ENCODE measurements at regions not wholly inside any gene's neighbourhood (a gene's known extent, or its start where the extent isn't known, plus 50 kb on each side); places are given as distances from the start of the nearest gene placed in this dataset.

GRCh38 chr2:198791623-198792022, 666.1 kb downstream of the SATB2 start:
- no peaks in the 10 kb centered on the region for H3K36me3 Mint-ChIP-seq (ENCODE audit: low read depth)
- no peak overlapping the region for H3K4me3 Mint-ChIP-seq
- H3K9me3 Mint-ChIP-seq, result no peaks in the 10 kb centered on the region
- no peak overlapping the region for H3K27ac Mint-ChIP-seq
- no peaks in the 10 kb centered on the region for H3K4me1 Mint-ChIP-seq (ENCODE audit: low read depth)
- H3K27me3 Mint-ChIP-seq, result no peaks in the 10 kb centered on the region

GRCh38 chr2:198788676-198789075, 669.1 kb downstream of the SATB2 start:
- Mint-ChIP-seq H3K9me3 (peaks cover 4% of the 10 kb centered on the region), H3K4me3 (no peak overlapping the region), H3K27me3 (peaks cover 3% of the 10 kb centered on the region), H3K4me1 (ENCODE audit: low read depth) (no peaks in the 10 kb centered on the region), H3K36me3 (ENCODE audit: low read depth) (no peaks in the 10 kb centered on the region), H3K27ac (no peak overlapping the region)

DNA sequence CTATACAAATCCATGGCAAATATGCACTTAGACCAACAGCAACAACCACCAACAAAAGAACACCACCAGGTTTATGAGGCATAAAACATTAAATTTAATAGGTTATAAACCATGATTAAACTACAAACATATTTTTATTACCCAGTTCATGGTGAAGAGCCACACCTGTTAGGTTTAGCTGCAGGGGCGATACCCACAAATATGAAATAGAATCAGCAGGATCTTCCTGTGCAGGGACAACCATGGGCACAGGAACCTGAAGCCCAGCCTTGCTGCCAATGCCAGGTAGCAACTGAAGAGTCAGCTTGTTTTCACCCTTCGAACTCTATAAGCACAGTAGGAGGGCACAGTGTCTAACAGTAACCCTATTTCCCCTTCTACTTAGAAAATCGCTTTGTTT, 675.0 kb downstream of the SATB2 start:
- no peak overlapping the region for H3K27ac Mint-ChIP-seq
- no peaks in the 10 kb centered on the region for H3K36me3 Mint-ChIP-seq (ENCODE audit: low read depth)
- peaks cover 3% of the 10 kb centered on the region for H3K27me3 Mint-ChIP-seq
- H3K9me3 Mint-ChIP-seq, result peaks cover 9% of the 10 kb centered on the region
- H3K4me1 Mint-ChIP-seq (ENCODE audit: low read depth), result no peaks in the 10 kb centered on the region
- H3K4me3 Mint-ChIP-seq, result no peak overlapping the region

DNA sequence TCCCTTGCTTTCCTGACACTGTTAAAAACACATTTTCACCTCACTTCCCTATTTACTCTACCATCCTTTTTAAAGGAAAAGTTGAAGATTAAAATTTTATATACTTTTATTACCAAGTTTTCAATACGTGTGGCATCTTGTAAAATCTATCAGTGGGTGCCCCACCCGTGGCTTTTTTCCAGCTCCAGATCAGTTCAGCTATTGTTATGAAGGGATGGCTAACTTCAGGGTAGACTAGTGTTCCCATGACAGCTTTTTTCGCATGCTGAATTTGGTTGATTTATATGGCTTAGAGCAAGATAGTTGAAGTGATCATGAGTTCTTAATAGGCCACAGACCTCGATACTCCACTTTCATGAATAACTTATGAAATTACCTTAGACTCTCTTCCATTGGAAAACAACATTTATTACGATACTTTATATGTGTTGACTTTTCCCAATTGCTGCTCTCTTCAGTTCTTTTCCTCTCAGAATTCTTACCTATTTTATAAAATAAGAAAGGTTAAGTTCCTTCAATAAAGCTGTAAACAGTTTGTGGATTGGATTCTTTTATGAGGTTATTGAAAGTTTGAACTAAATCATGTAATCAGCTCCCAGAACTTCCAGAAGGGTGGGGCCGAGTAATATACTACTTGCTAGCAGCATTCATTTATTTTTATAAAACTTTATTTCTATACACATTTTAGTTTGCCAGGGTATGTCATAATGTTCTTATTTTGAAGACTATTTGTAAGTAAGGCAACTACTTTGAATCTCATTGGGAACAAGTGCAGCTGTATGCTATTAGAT, 680.9 kb downstream of the SATB2 start:
- H3K36me3 Mint-ChIP-seq (ENCODE audit: low read depth), result no peaks in the 10 kb centered on the region
- H3K27ac Mint-ChIP-seq, result no peak overlapping the region
- H3K4me1 Mint-ChIP-seq (ENCODE audit: low read depth), result no peaks in the 10 kb centered on the region
- no peaks in the 10 kb centered on the region for H3K9me3 Mint-ChIP-seq
- no peaks in the 10 kb centered on the region for H3K27me3 Mint-ChIP-seq
- no peak overlapping the region for H3K4me3 Mint-ChIP-seq

DNA sequence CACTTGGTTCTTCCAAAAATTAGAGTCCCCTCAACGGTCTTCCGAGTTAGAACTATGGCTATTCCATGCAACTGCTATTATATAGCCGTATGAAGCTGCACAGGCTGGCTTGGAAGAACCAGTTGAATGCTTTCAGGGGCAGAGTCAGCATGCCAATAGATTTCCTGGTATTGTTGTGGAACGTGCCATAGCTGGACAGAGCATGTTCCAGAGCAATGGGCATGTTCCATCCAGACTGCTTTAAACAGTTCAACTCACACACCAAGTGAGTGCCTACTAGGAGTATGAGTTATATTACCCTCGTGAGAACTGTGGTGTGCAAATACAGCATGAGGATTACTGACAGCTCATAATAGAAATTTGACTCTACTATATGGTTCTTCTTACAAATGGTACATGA, 682.0 kb downstream of the SATB2 start:
- no peaks in the 10 kb centered on the region for H3K9me3 Mint-ChIP-seq
- H3K4me3 Mint-ChIP-seq, result no peak overlapping the region
- H3K27ac Mint-ChIP-seq, result no peak overlapping the region
- no peaks in the 10 kb centered on the region for H3K4me1 Mint-ChIP-seq (ENCODE audit: low read depth)
- H3K27me3 Mint-ChIP-seq, result no peaks in the 10 kb centered on the region
- H3K36me3 Mint-ChIP-seq (ENCODE audit: low read depth), result no peaks in the 10 kb centered on the region

GRCh38 chr2:198774576-198774975, 683.2 kb downstream of the SATB2 start:
- no peak overlapping the region for H3K27ac Mint-ChIP-seq
- no peaks in the 10 kb centered on the region for H3K4me1 Mint-ChIP-seq (ENCODE audit: low read depth)
- H3K9me3 Mint-ChIP-seq, result no peaks in the 10 kb centered on the region
- H3K4me3 Mint-ChIP-seq, result no peak overlapping the region
- no peaks in the 10 kb centered on the region for H3K27me3 Mint-ChIP-seq
- no peaks in the 10 kb centered on the region for H3K36me3 Mint-ChIP-seq (ENCODE audit: low read depth)

DNA sequence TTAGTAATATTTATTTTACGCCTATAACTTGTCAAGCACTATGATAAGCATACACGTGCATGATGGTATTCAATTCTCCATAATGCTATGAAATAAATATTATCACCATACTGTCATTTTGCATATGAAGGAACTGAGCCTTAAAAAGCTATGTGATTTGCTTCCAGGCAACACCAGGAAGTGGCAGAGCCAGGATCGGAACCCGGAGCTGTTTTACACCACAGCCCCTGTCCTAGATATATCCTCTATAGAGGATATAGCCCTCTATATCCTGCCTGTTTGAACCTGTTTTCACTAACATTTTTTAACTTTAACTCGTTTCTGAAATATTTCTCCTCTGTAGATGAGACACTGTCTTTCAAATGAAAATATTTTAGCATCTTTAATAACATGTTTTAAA, 690.0 kb downstream of the SATB2 start:
- Mint-ChIP-seq H3K9me3 (no peaks in the 10 kb centered on the region), H3K4me3 (no peak overlapping the region)

GRCh38 chr2:198763793-198764192, 693.9 kb downstream of the SATB2 start:
- Mint-ChIP-seq H3K27ac (no peak overlapping the region), H3K27me3 (no peaks in the 10 kb centered on the region), H3K4me3 (no peak overlapping the region), H3K9me3 (no peaks in the 10 kb centered on the region), H3K4me1 (ENCODE audit: low read depth) (no peaks in the 10 kb centered on the region), H3K36me3 (ENCODE audit: low read depth) (no peaks in the 10 kb centered on the region)

More for the DNA sequence above, 690.0 kb downstream of the SATB2 start:
- no peaks in the 10 kb centered on the region for H3K27me3 Mint-ChIP-seq
- H3K27ac Mint-ChIP-seq, result no peak overlapping the region
- H3K4me1 Mint-ChIP-seq (ENCODE audit: low read depth), result no peaks in the 10 kb centered on the region
- no peaks in the 10 kb centered on the region for H3K36me3 Mint-ChIP-seq (ENCODE audit: low read depth)

DNA sequence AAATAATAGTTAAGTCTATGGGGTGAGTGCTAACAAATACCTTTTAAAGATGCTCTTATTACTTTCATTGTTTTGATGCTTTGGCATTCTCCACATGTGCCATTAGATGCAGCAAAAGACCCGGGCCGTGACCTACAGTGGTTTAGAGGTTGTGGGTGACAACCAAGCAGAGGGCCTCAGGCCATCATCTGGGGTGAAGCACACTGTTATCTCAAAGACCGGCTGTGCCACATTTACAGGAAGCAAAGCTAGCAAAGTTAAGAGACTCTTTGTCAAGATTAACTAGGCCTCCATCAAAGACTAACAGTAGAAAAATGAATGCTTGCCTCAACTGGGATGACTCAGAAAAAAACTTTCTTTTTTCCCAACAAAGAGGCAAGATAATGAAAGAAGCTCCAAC, 695.3 kb downstream of the SATB2 start:
- Mint-ChIP-seq H3K27ac (no peak overlapping the region), H3K27me3 (no peaks in the 10 kb centered on the region), H3K4me1 (ENCODE audit: low read depth) (no peaks in the 10 kb centered on the region), H3K4me3 (no peak overlapping the region), H3K9me3 (no peaks in the 10 kb centered on the region), H3K36me3 (ENCODE audit: low read depth) (no peaks in the 10 kb centered on the region)

DNA sequence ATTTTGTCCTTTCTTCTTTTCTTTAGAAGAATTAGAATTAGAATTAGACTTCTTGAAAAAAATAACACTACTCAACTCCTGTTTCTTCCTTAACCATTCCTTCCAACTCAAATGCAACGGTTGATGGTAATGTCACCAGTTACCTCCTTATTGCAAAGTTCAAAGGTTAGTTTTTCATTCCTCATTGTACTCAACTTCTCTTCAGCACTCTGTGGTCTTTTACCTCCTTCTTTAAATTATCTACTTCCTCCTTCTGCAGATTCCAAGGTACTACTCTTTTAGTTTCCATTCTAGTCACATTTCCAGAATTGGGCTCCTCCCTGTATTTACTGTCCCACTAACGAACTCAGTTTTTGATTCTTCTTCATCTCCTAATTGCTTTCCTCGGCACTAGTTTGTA, 700.7 kb downstream of the SATB2 start:
- H3K36me3 Mint-ChIP-seq (ENCODE audit: low read depth), result no peaks in the 10 kb centered on the region

DNA sequence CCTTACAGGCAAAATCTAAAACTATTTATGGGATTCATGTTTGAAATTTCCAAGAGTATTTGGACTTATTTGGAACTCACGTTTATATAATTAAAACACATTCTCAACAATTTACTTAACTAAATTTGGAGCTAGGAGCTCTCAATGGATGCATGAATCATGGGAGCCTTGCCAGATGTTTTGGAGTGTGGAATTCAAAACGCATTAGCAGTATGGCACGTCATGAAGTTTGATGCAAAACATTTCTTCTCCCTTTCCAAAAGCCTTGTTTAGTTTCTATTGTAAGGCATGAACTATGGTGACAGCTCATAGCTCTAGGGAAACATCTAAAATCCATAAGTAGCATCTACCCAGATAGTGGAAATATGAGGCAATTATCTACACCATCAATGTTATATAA, 701.6 kb downstream of the SATB2 start:
- Mint-ChIP-seq H3K36me3 (ENCODE audit: low read depth) (no peaks in the 10 kb centered on the region), H3K4me3 (no peak overlapping the region), H3K4me1 (ENCODE audit: low read depth) (no peaks in the 10 kb centered on the region), H3K27ac (no peak overlapping the region), H3K9me3 (peaks cover 4% of the 10 kb centered on the region), H3K27me3 (no peaks in the 10 kb centered on the region)

More for the DNA sequence above, 700.7 kb downstream of the SATB2 start:
- H3K4me1 Mint-ChIP-seq (ENCODE audit: low read depth), result no peaks in the 10 kb centered on the region
- H3K9me3 Mint-ChIP-seq, result peaks cover 4% of the 10 kb centered on the region
- H3K4me3 Mint-ChIP-seq, result no peak overlapping the region
- no peaks in the 10 kb centered on the region for H3K27me3 Mint-ChIP-seq
- no peak overlapping the region for H3K27ac Mint-ChIP-seq

DNA sequence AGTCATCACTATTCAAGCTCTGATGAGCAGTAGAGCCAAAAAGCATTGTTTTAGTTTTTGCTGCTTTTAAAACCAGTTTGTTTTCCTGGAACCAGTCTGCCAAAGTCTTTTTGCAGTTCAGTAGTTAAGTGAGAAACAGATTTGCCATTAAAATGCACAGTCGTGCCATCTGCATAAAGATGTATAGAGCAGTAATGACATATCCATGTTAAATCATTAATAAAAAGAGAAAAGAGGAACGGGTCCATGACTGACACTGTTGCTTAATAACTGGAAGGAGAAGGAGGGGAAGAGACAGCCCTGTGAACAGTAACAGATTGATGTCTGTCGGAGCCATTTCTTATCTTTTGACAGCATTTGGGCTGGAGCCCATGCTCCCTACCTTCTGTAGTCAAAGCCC, 704.6 kb downstream of the SATB2 start:
- Mint-ChIP-seq H3K27me3 (no peaks in the 10 kb centered on the region), H3K4me1 (ENCODE audit: low read depth) (no peaks in the 10 kb centered on the region), H3K4me3 (no peak overlapping the region), H3K36me3 (ENCODE audit: low read depth) (no peaks in the 10 kb centered on the region), H3K9me3 (peaks cover 4% of the 10 kb centered on the region), H3K27ac (no peak overlapping the region)

DNA sequence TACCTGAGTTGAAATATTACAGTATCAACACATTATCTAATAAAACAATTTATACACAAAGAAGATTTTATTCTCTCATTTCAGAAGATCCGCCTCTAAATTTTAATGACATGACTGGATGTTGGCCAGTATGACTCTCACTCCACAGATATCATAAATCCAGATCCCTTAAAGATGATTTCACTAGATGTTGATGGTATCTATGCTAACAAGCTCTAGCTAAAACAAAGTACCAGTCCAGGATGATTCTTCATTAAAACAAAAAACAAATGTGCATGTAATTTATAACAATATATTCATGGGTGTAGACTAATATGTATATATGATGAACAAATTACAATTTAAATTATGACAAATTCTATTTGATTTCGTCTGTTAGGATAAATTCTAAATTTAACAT, 708.4 kb downstream of the SATB2 start:
- Mint-ChIP-seq H3K4me1 (ENCODE audit: low read depth) (no peaks in the 10 kb centered on the region), H3K4me3 (no peak overlapping the region), H3K9me3 (no peaks in the 10 kb centered on the region), H3K27ac (no peak overlapping the region), H3K36me3 (ENCODE audit: low read depth) (no peaks in the 10 kb centered on the region), H3K27me3 (no peaks in the 10 kb centered on the region)

DNA sequence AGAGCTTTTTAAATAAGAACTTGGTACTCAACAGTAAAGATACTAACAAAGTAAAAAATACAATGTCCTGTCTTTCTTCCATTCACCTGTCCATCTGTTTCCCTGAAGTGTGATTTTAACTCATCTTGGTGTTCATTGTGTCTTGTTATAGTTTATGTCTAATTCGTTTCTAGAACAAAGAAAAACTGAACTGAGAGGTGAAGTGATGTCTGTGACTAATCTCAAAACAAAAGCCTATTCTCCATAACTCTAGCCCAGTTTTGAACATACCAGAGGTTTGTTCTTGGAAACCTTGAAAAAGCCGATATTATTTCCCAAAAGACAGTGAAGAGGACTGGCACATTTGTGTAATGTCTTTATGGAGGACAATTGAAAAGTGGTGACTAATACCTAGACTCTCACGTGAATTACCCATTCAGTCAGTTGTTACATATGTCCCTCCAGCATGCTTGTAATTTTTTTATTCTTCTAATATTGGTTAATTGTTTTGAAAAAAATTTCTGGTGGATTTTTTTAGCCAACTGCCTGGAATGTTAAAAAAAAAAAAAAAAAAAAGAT, 725.8 kb downstream of the SATB2 start:
- no peaks in the 10 kb centered on the region for H3K4me1 Mint-ChIP-seq (ENCODE audit: low read depth)
- no peaks in the 10 kb centered on the region for H3K9me3 Mint-ChIP-seq
- peaks cover 6% of the 10 kb centered on the region for H3K27me3 Mint-ChIP-seq
- no peak overlapping the region for H3K27ac Mint-ChIP-seq
- no peak overlapping the region for H3K4me3 Mint-ChIP-seq
- no peaks in the 10 kb centered on the region for H3K36me3 Mint-ChIP-seq (ENCODE audit: low read depth)

GRCh38 chr2:198720266-198720665, 737.5 kb downstream of the SATB2 start:
- H3K4me3 Mint-ChIP-seq, result no peak overlapping the region
- H3K27ac Mint-ChIP-seq, result no peak overlapping the region
- peaks cover 3% of the 10 kb centered on the region for H3K9me3 Mint-ChIP-seq
- H3K4me1 Mint-ChIP-seq (ENCODE audit: low read depth), result no peaks in the 10 kb centered on the region
- H3K27me3 Mint-ChIP-seq, result no peaks in the 10 kb centered on the region
- H3K36me3 Mint-ChIP-seq (ENCODE audit: low read depth), result no peaks in the 10 kb centered on the region

DNA sequence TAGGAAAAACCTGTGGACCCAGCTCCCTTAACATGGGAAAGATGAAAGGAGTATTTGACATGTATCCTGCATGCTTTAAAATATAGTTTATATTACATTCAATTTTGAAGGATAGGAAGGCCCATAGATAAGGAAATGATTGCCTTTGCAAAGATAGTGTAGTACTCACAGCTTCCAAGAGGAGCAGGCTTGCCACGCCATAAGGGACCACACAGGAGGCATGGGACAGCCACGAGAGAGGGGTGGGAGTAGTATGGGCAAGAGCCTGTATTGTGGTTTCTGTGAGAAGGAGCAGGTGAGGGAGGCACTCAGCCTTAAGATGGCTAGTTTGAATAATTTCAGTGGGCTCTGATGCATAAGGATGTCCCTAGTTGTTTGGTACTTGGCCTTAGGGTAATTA, 740.3 kb downstream of the SATB2 start:
- Mint-ChIP-seq H3K4me1 (ENCODE audit: low read depth) (no peaks in the 10 kb centered on the region), H3K4me3 (no peak overlapping the region), H3K9me3 (no peaks in the 10 kb centered on the region), H3K27me3 (no peaks in the 10 kb centered on the region), H3K27ac (no peak overlapping the region), H3K36me3 (ENCODE audit: low read depth) (no peaks in the 10 kb centered on the region)
